Stimulated activated CD4-positive, alpha-beta T cell treated with anti-CD3 and anti-CD28 coated beads, Interleukin-4, amount 100 ng/mL, for 4 hours (primary cell): ENCODE measurements at regions not wholly inside any gene's neighbourhood (a gene's known extent, or its start where the extent isn't known, plus 50 kb on each side); places are given as distances from the start of the nearest gene placed in this dataset.

ENCODE experiments used
- DNase-seq, 2 experiments: peaks; one replicate each; pipeline ENCODE4 v3.0.0-alpha.2; 2020

DNA sequence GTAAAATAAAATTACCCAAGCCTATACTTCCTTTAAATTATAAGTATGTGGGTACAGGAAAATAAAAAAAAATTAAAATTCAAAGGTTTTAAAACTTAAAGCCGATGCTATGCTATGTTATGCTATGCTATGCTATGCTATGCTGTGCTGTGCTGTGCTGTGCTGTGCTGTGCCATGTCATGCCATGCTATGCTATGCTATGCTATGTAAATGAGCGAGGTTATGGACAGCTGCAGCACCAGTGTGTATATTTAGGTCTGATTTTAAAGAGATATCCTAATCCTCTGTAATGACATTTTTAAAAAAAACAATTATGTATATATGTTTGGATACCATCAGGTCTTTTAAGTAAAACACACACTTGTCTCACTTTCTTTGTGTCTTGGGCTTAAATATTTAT lies 1822.0 kb upstream of the SEL1L start:
- DNase-seq, result no peak

DNA sequence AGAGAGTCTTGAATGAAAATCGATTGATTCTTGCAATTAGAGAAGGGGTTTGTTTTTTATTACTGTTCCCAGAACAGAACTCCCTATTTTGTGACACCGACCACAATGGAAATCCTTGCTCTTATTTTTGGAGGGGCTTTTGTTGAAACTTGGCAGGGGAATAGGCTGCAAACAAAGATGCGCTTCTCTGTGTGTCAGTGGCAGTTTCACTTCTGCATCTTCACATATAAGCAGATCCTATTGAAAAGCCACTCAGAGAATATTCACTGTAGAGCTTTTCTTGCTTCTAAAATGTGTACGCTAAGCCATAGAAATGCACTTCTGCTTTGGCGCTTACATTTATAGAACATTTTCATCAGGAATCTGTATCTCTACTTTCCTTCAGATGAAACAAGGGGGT lies 1822.4 kb upstream of the SEL1L start:
- DNase-seq, result no peak

DNA sequence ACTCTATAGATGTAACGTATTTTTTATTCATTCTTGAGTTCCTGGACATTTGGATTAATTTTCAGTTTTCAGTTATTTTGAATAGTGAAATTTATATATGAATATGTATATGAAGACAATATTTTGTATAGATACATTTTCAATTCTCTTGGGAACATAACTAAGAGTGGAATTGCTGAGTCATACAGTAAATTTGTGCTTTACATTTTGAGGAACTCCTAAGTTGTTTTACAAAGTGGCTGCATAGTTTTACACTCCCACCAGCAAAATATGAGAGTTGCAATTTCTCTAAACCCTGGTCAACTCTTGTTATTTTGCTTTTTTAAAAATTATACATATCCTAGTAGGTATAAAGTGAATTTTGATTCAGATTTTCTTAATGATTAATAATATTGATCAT lies 1838.6 kb upstream of the SEL1L start:
- no peak for DNase-seq

DNA sequence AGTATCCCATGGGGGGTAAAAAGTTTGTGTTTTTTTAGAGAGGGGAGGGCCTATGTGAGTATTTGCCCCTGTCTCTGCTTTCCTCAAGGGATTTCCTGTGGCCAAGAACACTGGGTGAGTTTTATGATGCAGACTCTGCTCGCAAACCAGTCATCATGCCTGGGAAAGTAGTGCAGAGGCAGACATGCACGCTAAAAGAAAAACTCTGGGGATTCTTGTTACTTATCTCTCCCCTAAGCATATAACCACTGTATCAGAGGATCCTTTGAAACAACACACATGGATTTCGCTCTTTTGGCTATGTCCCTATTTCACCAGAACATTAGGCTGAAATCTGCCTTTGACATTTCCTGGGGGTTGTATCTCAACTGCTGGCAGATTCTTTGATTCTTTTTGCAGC lies 1845.8 kb upstream of the SEL1L start:
- no peak for DNase-seq

DNA sequence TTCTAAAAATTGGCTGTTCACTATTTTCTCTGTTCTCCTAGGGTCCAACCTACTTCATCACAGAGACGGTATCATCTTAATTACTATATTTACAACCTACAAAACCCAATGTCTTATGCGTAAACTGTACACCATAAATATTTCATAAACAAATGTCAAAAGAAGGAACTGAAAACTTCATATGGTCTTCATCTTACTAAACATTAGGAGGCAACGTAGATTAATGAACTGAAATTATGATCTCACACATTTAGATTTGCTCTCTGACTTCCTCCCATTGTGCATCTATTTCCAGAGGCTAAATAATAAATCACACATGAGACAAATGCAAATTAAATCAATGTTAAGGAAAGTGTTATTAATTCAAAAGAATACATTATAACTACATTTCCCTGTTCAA lies 1850.6 kb upstream of the SEL1L start:
- DNase-seq, result no peak

DNA sequence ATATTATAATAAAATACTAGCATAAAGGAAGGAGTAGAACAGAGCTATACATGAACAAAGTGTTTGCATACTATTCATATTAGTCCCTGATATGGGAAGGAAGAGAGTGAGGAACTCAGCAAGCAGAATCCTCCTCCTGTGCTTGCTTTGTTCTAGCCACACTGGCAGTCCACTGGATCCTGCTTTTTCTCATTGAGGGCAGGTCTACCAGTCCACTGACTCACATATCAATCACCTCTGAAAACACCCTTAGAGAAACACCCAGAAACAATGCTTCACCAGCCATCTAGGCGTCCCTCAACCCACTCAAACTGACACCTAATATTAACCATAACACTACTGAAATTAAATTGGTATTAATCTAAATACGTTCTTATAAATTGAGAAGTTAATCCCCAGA lies 1861.7 kb upstream of the SEL1L start:
- DNase-seq, result no peak

DNA sequence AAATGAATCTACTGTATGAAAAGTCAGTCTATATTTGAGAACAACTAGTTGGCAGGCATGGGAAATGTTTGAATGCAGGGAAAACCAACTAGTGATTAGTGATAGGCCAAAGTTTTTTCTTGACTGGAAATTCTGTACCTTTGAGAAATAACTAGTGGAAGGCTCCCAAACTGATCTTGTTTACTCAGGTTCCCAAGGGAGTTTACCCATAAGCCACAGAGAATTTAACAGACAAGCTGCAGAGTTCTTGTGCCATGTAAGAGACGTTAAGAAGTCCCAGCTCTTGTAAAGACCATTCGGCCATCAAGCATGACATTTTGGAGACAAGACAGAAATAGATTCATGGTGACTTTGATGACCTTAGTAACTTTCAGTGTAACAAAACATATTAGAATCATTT lies 1882.8 kb upstream of the SEL1L start:
- no peak for DNase-seq

DNA sequence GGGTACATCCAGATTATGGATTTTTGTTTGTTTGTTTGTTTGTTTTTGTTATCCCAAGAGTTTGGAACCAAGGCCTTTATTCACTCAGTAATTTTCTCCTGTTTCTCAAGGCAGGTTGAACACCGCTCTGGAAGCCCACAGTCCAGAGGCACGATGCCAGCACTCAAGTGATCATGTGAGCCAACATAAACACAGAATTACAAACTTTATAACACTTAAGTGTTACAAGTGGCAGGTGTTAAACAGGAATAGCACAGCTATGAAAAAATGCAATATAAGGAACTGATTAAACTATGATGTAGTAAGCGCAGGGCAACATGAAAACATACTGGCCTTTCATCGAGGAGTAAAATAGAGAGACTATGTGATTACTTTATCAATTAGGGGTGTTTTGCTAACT lies 1885.8 kb upstream of the SEL1L start:
- no peak for DNase-seq

DNA sequence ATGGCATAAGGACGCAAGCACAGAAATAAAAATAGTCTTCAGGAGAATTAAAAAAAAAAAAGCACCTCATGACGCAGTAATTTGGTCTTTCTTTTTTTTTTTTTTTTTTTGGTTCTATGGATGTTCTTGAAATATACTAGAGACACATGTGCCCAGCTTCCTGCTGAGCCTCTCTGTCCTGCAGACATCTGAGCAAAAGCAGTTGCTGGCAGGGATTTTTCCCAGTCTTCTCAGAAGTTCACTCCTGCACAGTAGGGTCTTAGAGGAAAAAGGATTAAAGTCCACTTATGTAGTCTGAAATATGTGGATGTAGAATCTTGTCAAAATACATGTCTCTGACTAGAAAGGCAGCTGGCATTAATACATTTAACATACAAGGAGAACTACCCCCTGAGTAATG lies 1888.1 kb upstream of the SEL1L start:
- DNase-seq, result no peak

DNA sequence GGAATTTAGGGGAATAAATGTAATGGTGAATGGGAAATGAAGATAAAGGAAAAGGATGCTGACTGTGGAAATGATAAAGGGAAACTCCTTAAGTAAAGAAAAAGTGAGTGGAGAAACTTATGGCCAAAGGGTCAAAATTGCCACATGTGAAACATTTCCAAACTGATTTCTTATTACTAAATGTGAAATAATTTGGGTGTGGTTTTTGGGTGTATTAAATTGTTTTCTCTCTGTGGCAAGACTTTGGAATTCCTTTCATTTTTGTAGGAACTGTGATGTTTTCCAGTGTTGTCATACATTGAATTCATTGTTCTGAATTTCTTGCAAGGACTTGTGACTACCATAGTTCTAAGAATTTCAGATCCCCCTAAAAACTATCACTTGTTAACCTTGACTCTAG lies 1891.5 kb upstream of the SEL1L start:
- DNase-seq, result no peak

DNA sequence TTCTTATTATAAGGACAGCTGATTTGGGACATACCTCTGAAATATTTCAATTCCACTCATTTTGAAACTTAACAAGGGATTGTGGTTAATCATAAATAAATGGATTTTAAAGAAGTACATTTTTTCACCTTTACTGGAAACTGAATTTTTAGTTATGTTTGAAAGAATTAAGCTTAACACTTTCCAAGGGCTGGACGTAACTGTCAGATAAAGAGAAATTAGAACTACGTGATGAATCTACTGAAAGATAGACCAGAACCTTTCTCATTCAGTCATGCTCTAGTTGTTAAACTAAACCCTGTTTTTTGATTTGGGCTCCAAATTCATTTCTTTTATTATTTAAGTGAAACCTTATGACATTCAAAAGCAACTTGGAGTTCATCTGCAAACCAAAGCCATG lies 1892.1 kb upstream of the SEL1L start:
- no peak for DNase-seq

DNA sequence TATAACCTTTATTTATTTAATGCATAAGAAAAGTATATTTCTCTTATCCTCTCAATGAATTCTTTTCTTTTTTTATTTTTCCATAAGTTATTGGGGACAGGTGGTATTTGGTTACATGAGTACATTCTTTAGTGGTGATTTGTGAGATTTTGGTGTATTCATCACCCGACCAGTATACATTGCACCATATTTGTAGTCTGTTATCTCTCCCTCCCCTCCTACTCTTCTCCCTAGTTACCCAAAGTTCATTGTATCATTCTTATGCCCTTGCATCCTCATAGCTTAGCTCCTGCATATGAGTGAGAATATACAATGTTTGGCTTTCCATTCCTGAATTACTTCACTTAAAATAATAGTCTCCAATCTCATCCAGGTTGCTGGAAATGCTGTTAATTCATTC lies 1900.0 kb upstream of the SEL1L start:
- DNase-seq, result no peak

DNA sequence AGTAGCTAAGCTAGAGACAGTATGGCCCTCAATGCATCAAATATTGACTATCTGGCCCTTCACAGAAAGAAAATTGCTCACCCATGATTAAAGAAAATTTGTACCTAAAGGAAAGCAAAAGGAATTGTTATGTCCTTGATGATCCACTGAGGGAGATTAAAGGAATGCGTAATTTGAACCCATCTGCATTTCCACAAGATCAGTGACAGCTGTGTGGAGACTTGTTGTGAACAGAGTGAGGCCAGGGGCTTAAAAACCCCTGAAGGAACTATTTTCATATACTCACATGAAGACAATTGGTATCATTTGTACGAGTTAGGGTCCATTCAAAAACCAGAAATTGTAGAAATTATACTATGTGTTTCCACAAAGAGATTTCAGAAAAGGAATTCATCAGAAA lies 1908.1 kb upstream of the SEL1L start:
- no peak for DNase-seq

DNA sequence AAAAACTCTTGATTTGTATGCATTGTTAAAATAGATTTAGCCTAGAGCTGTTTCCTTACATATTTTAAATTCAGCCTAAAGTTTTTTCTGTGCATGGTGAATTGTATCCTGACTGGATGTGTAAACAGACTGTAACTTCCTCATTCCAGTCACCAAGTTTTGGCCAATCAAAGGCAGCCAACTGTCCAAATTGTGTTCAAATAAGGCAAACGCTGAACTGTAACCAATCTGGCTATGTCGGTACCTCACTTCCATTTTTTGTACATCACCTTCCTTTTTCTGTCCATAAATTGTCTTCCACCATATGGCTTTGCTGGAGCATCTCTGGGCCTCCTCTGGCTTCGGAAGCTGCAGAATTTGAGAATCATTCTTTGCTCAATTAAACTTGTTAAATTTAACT lies 1921.9 kb upstream of the SEL1L start:
- no peak for DNase-seq

DNA sequence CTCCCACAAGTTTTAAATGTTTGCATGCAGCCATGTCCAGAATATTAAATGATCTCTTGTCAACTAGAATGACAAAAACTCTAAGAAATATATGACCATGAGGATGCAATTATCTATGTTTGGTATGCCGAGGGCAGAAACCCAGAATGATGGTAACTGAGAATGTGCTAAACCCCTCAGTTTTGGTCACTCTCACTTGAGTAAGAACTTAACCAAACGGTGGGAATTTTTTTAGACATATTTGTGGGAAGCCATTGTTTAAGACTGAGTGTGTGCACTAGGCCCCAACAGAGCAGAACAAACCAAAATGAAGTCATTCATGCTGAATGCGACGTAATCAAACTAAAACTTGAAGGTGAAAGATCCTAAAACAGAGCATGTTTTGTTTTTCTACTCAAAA lies 1927.9 kb upstream of the SEL1L start:
- DNase-seq, result no peak

DNA sequence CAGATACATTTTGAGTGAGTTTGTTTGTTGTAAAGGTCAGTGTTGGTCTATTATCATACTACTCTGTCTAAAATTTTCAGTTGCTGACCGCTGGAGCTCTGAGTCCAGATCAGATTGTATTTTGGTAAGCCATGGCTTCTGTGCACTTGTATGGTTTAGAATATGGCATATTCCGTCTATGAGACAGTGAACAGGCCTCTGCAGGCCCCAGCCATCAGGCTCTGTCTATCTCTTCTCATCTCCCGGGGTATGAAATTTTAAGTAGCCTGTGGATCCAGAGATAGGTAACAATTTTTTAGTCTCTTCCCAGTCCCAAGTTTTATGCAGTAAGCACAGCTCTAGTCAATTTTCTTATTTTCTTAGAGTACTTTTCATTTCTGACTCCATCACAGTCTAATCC lies 1929.1 kb upstream of the SEL1L start:
- DNase-seq, result no peak

DNA sequence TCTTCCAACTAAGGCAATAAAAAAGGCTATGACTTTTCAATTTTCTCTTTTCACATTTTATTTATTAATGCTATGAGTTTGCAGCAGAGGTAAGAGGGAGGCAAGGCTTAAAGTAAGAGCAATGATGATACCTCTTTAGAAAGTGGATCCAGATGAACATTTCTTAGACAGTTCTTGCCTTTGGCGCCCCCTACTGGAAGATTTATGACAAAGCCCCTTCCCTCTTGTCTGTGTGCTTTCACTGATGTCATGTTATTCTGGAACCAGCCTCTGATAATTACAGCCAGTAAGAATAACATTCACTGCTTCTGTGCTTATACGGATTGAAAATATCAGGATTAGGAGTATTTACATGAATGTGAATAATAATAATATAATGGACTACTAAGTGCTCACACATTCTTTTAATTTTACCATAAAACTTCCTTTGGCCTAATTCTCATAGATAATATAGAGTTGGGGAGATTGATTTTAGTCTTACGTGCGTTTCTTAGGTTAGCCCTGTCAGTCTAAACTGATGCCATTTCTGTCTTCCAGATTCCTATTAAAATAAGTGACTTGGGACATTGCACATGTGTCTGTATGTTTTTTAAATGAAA lies 1929.9 kb upstream of the SEL1L start:
- DNase-seq, result no peak

DNA sequence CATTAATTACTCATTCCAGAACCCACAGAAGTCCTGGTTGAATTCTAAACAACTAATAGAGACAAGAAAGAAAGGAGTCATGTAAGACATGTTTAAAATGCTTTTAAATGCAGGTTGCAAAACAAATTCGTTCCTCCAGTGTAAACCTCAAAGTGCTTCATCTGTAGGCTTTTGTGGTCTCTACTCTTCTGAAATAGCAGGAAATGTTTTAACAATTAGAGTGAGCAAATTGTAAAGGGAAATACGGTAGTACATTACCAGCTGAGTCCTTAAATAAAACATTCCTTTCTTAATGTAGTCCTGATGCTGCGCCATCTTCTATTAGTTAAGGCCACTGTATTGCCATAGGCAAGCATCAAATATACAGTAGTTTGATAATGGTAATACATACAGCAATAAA lies 1934.2 kb upstream of the SEL1L start:
- DNase-seq, result no peak

DNA sequence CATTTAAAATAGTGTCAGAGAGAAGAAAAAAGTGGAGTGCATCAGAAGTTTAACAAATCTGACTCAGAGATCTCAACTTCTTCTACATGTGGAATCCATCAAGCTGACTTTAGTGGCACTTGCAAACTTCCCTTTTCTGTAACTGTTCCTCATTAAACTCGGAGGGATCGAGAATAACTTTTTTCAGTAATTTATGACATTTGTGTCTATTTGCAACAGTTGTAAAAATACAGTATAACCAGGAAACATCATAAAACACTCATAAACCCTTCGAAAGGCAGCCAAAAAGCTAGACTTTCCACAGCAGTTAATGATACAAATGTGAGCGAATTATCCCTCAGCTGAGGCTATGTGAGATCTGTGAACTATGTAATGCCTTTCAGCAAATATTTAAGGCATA lies 1936.8 kb upstream of the SEL1L start:
- no peak for DNase-seq

DNA sequence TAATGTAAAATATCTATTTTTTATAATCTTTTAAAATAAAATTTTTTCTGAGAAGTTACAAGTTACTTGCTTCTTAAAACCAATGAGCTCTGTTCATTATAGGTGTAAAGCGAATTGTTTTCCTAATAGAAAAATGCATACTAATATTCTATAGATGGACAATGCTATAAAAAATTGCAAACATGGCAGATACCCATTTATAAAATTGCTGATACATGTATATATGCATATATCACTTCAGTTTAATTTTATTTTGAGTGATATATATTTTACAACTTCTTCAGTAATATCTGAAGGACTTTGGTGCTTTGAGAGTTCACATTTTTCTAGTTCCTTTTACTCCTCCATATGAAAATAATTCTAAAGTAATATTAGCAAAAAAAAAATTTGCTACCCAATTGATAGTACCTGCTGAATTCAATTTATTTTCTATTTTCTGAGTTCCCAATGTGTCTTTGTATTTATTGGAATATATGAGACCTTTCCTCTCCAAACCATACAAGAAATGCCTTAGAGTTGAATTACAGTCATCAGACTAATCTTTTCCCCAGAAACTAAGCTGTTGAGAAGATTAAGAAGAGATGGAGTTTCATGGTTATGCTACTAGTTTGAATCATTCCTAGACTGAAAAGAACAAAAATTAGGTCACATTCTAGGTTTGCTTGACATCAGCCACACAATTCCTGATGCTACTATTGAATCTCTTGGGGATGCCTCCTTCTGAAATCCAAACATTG lies 1937.5 kb upstream of the SEL1L start:
- no peak for DNase-seq

DNA sequence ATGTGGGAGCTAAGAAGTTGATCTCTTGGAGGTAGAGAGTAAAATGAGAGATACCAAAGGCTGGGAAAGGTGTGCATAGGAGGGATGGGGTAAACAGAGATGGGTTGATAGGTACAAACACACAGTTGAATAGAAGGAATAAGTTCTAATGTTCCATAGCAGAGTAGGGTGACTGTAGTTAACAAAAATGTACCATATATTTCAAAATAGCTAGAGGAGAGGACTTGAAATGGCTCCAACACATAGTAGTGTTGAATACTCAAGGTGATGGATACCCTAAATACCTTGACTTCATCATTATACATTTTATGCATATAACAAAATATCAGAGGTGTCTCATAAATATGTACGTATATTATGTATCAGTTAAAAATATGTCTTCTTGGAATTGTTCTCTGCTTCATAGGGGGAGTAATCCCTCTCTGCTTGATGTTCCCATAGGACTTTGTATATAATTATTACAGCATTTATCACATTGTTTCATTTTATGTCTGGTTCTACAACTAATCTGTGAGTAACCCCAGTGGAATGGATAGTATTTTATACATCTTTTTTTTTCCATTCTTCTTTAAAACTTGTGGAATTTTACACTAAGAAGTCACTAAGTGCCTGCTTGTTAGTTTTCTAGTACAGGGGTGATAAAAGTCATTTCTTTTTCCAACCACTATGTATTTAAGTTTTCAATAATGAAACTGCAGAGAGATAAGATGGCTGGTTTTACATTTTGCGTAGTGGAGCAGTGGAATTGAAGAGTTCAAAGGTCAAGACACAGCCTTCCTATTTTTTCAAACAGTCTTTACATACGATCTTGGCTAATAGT lies 1940.0 kb upstream of the SEL1L start:
- DNase-seq, result no peak

DNA sequence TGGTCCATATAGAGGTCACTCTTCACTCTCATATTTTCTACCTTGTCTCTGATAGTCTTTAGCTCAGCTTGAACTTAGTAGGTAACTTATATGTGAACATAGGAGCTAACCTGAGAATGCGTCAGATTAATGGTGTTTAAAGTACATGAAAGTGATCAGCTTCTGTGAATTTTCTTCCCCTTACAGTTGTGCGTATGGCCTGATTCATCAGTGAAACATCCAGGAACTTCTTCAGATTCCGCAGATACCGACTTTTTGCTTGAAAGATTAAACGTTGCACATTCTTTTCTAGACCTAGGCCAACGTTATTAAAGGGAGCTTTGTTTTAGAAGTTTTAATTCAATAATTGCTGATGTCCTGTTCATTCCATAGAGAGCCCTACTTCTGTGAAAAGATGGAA lies 1945.1 kb upstream of the SEL1L start:
- no peak for DNase-seq

DNA sequence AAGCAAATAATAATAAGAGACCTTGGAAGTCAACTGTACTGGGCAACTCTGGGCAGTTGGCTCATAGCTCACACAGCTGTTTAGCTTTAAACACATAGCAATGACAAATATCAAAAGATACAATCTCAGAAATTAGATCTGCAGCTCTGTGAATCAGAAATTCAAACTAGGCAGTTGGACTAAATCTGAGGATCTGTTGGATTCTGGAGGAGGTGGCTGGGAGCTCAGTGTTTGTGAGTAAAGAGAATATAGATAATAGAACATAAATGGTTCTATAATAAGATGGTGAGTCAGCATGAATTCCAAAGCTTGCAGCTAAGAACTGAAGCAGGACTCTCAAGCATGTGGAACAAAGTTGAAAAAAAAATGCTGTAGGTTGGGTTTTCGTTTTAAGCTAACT lies 1949.4 kb upstream of the SEL1L start:
- DNase-seq, result no peak

DNA sequence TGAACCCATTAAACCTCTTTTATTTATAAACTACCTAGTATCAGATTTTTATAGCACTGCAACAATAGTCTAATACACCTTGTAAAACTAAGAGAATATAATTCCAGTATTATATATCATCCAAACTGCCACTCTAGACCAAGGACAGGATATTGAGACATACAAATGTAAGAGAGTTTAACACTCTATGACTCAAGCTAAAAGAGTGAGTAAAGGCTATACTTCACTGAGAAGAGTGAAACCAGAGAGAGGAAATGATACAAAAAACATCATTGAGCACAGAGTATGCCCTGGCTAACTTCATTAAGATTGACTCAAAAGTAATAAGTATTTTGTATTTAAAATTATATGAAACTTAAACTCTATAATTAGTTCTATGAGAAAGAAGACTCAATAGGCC lies 1951.9 kb upstream of the SEL1L start:
- DNase-seq, result no peak
